GM18511 (cell line): ENCODE measurements at regions not wholly inside any gene's neighbourhood (a gene's known extent, or its start where the extent isn't known, plus 50 kb on each side); places are given as distances from the start of the nearest gene placed in this dataset.

Experiments used
- ATAC-seq: cut with Tn5 transposase; IDR thresholded peaks from one replicate; pipeline ENCODE4 v1.9.1; 2021; ENCODE audit warnings: mild to moderate bottlenecking, moderate library complexity; ENCODE audit not compliant: unreplicated experiment

DNA sequence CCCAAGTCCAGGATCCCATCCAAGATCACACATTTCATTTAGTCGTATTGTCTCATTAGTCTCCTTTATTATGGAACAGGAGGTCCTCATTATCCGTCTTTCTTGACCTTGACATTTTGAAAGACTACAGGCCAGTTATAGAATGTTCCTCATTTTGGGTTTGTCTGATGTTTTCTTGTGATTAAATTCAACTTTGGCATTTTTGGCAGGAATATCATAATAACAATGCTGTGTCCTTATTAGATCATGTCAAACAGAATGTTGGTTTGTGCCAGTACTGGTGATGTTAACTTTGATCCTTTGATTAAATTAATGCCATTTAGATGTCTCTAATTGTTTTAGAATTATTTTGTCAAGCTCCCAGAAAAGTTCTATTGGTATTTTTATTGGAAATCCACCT is 106.5 kb upstream of the FRY start:
- ATAC-seq: no peak

DNA sequence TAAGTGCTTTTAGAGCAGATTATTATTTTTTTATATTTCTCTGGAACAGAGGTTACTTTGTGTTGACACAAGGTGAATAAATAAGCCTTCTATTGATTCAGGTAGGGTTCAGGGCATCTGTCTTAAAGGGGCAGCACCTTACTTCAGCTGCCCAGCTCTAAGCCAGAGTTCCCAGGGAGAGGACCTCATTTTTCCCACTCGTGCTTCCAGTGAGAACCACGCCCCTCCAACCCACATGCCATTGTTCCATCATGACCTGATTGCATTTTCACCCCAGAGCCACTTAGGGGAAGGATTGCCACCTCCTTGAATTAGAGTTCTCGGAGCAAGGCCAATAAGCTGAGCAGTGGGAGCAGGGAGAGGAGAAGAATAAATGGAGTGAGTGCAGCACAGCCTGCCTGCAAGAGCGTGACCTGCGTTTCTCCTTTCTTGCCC is 104.3 kb upstream of the FRY start:
- no peak for ATAC-seq

DNA sequence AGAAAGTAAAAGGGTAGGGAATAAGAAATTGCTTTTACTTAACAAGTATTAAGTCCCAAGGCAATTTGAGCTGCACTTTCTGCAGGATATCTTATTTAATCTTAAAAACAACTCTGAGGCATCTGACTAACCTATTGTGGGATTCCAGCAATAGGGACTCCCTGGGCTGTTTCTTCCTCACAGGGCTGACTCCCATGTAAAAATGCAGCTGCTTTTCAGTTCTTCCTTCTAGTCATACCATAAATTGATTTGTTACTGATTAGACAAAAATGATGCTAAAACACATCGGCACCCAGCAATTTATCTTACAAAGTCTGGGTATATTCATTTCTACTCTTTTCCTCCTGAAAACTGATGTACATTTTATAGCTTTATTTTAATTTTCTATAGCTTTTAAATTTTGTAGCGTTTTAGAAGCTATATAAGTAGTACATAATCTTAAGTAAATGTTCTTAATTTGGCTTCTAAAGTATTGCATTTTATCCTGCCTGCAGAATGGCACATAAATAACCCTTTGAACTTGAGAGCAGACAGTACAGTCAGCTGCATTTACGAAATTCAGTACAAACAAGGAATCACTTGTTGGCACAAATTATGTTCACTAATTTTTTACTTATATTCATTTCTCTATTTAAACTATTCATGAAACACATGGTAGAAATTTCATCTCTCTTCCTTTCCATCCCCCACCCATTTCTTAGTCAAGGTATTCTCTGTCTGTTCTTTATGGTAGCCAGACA is 102.4 kb upstream of the FRY start:
- ATAC-seq: no peak

DNA sequence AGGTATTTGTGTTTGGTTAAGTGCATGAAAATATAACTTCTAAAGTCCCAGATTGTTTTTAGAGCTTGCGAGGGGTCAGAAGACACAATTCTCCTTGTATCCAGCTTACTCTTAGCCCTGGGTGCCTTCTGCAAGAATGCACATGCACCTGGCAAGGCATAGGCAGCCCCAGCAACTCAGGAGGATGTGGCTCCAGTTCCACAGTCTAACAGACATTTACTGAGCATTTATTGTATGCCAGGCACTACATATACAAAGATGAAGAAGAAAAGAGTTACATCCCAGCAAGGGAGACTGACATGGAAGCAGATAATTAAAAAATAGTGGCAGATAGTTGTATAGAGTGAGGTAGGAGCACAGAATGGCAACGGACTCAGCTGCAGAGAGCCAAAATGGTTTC is 101.1 kb upstream of the FRY start:
- ATAC-seq: peak; percentile 44

DNA sequence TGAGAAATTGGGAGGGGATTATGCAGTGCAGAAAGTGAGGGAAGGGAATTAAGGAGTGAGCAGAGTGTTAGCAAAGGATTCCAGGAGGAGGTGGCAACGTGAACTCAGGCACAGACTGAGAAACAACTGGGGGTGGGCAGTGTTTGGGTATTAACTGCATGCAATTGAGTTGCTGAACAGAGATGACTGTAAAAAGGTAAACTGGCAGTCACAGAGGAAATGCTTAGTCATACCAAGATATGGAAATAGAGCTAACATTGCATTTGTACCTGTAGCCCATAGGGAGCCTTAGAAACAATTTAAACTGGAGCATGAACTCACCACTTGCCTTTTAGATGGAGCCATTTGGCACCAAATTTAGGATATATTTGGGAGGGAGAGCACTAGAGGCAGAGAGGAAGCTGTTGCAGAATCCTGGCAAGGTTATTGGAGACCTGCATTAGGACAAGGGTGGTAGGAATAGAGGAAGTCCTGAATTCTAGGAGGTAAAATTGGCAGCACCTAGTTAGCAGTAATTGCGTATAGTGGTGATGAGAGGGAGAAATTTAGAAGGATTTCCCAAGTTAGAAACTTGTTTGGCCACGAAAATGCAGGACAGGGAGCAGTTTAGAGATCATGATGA is 100.6 kb upstream of the FRY start:
- ATAC-seq: peak; percentile 100

DNA sequence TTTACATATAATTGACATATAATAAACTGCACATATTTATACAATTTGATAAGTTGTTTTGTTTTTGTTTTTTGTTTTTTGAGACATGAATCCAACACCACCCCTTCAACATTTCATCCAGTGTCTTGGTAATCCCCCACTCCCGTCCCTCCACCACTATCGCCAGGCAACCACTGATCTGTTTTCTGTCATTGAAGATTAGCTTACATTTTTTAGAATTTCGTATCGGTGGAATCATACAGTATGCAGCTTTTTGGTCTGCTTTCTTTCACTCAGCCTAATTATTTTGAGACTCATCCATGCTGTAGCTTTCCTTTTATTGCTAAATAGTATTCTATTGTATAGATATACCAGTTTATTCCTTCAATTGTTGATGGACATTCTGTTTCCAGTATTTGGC is 94.1 kb upstream of the FRY start:
- no peak for ATAC-seq

DNA sequence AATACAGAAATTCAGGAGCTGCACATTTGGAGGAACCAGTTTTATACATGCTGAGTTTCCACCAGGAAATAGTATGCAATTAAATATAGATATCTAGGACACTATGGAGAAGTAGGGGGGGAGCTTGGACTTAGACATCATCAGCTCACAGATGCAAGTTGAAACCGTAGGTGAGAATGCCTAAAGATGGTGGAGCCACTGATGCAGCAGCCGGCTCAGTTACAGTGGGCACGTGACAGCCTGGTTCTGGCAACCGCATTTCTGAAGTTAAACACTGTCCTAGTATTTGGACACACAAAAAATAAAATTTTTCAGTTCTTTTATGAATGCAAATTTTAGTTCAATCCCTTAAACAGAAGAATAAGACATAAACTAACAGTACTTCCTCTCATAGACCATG is 91.5 kb upstream of the FRY start:
- ATAC-seq: no peak

DNA sequence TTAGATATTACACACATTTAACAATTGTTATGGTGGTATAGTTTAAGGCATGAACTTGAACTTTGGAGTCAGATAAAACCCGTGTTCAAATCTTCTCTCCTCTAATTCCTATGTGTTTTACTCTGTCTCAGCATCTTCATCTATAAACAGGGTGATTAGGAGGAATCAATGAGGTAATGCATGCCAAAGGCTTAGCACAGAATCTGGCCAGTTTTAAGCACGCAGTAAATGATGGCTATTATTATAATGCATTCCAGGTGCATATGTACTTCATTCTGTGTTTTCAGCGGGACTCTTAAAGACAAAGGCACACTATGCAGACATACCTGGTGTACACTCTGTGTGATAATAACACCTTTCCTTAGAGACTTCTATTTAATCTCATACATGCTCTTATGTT is 88.0 kb upstream of the FRY start:
- no peak for ATAC-seq

DNA sequence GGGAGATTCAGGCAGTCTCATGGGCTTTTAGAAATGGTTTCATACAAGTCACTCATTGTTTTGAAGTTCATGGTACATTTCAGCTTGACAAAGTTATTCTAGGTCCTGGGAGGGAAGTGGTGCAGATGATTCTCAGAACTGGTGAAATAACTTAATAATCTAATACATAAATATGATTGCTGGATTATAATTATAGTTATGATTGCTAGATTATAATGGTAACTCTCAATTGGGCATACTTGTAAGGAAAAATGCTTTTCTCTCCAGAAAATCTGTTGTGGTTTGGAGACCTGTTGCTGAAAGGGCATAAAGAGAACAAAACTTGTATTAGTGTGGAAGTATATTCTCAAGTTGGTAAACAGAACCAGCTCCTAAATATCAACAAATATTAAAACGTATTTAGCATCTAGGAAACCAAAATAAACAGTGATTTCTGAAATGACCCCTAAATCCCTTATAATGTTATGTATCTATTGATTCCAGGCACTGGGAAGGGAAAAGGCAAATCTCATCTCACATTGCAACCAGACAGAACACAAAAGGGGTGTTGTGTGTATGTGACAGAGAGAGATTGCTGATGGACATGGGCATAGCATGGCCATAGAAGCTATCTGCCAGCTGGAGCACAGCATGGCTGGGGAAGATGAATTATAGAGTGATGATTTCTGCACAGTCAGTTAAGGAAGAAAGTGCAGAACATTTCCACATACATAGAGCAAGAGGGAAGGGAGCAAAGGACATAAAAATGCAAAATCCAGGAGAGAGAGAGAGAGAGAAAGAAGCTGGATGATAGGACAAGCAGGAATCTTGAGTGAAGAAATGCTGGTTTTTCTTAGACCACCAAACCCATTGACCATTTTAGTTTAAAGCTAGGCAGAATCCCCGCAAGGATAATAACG is 87.1 kb upstream of the FRY start:
- ATAC-seq: no peak

DNA sequence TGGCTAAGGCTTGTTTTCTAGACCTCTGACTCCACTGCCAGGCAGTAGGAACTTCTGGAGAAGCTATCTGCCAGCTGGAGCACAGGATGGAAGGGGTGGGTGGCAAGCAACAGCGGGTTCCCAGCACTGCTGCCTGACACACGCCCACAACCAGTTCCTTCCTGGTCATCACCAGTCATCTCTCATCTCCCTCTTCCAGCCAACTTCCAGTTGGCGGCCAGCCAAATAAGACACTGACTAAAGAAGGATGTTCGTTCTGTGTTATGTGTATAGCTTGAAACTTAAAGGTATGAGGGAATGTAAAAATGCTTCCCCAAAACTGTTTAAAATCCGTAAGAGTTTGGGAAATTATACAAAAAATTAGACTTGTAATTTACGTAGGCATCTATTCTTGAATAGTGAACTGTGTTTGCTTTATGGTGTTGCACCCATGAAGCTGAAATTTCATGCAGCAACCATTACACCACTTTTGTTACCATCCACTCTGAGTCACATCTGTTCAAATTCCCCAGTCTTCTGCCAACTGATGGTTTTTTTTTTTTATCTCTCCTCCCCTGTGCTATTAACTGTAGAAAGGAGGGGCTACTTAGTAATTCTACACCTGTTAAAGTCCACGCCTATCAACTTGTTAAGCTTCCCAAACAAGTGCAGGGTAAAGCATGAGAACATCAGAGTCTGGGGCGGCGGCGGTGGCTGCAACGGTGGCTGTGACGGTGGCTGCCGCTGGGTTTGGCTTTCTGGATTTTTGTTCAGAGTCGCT is 86.2 kb upstream of the FRY start:
- no peak for ATAC-seq

DNA sequence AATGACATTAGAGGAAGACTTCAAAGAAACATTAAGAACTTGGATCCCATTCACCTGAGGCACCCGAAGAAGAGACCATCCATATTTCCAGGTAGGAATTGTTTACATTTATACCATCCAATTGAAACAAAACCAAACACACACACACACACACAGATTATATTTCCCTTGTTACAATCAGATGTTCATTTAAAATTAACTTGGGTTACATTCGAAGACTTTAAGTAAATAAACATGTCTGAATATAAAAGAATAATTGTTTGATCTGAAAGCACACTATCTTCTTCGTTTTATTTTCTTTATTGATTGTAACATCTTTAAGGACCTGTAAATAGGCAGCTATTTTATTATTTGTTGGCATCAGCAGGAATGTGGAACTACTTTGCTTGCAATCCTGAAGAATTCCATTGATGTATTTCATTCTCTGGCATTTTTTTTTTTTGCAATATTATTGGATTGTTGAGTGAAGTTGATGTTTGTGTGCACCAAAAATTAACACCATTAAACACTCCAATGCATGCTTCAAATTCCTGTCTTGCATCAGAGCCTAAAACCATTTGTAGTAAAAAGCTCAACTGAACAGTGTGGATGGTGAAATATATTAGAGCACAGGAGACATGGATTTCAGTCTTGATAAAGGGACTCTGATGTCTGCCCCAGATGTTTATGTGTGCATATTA is 85.3 kb upstream of the FRY start:
- no peak for ATAC-seq

DNA sequence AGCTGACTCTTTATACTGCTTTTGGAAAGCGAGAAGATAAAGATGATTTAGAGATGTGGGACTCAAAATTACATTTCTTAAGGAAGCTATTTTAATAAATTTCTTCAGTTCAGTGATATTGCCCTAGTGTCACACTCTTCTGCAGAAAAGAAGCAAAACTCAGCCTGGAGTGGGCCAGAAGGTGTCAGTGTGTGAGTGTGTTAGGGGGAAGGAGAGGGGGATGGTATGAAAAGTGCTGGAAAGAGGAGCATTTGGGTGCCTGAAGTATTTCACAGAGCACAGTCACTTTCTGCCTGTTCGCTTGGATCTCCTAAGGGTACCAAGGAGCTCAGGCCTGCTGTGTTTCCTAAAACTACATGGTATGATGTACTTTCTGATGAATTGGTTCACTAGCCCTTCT is 84.5 kb upstream of the FRY start:
- ATAC-seq: no peak

DNA sequence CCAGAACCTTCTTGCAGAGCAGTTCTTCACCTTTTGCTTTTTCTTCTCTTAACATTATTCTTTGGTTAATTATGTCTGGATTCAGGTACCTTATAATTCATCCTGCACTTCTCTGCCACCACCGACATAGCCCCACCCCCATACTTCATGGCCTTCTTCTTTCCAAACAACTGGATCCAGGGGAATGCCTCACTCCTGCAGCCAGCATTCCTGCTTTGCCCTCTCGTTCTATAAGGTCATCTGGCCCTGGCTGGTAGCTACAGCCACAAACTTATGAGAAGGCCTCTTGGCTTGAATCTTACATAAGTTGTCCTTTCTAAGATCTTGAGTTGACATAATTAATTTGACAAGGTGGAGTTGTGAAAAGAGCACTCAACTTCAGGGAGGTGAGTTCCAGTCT is 84.1 kb upstream of the FRY start:
- no peak for ATAC-seq

DNA sequence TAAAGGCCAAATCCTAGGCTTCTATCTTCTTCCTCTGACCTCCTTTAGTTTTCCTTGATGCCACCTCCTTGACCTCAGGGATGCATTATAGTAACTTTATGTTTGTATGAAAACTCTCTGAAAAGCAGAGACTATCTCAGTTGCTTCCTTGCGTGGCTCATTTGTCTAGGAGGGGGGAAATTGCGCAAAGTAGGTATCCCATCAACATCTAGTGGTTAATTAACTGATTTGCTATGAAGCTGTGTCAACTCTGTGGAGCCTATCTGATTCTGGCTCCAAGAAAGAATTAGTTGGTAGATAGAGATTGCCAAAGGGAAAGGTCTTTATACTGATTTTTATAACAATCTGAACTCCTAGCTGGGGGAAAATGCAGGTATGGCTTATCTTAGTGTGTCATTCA is 82.1 kb upstream of the FRY start:
- ATAC-seq: no peak

DNA sequence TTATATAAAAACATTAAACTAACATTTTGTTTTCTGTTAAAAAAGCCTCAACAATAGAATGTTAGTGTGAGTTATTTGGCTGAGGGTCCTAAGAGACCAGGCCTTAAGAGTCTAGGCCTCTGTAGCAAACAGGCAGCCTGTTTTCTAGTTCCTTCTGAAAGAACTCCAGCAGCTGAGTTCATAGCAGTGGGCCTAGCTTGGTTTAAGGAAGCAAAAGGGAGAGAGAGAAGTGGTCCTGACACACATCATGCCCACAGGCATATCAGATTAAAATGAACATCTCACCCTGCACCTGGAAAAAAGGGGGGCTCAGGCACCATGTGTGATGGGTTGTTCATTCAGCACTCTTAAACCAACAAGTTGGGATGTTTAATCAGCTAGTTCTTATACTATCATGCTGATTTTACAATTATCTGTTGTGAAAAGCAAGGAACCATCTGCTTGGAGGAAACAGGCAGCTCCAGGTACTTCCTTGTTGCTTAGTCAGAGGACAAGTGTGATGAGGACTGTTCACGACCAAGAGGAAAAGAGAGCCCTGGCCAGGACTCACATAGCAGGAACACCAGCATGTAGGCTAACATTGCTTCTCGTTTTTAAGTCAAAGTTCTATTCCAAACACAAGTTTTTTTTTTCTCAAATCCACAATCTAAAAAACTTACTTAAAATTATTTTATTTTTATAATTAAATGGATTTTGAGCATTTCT is 81.3 kb upstream of the FRY start:
- no peak for ATAC-seq

DNA sequence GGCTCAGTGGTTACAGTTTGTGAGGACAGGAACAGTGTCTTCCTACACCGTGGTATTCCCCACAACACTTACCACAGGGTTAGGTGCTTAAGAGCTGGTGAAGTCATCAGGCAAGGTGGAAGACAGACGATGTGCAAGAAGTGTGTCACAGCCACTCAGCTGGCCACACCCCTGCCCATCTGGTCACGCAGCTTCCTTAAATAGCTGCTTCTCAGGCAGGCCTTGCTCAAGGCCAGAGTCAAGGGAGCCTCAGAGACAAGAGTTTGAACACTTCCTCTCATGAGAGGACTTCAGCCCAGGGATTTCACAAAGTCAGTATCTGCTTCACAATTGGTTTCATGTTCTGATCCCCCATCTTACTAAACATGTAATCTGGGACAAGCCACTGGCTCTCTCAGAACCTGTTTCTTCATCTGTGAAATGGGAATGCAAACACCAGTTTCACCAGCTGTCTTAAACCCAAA is 80.3 kb upstream of the FRY start:
- ATAC-seq: peak; percentile 95

DNA sequence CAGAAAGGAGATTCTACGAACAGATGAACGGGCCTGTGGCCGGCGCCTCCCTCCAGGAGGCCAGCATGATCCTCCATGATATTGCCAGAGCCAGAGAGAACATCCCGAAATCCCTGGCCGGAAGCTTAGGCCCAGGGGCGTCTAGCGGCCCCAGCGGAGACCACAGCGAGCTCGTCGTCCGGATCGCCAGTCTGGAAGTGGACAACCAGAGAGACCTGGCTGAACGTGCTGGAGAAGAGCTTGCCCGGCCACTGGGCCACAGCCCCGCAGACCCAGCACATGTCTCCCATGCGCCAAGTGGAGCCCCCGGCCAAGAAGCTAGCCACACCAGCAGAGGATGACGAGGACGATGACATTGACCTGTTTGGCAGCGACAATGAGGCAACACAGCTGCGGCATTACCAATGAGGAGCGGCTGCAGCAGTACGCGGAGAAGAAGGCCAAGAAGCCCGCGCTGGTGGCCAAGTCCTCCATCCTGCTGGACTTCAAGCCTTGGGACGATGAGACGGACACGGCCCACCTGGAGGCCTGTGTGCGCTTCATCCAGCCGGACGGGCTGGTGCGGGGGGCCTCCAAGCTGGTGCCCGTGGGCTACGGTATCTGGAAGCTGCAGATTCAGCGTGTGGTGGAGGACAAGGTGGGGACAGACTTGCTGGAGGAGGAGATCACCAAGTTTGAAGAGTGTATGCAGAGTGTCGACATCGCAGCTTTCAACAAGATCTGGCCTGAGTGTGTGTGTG is 78.8 kb upstream of the FRY start:
- no peak for ATAC-seq

DNA sequence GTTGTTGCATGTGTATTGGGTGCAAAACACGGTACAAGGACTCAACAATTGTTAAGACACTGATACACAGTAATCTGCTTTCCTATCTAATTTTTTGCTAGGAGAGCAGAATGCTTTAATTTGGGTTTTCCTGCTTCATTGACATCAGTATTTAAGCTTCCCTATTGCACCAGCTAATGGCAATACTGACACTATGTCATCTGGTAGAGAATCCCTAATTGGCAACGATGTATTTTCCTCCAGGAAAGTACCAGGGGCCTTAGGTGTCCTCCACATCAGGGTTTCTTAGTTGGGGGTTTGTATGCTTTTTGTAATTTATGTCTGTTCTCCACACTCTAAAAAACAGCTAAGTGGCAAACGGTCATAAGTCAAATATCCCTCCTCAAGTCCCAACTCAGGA is 76.5 kb upstream of the FRY start:
- ATAC-seq: no peak

DNA sequence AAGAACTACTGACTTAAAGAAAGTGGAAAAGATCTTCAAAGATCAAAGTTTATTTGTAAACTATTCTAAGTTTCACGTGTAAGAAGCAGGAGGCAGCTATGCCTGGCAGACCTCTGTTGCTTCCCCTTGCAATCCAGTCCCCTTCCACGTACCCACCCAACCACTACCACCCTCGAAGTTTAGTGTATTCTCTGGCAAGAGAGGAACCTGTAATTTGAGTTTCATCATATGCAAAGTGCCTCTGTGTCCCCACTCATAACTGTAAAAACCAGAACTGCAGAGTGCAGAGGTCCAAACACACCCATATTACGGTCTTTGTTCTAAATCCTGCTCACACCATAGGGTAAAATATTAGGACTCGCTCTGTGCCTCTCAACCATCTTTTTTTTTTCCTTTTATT is 75.8 kb upstream of the FRY start:
- ATAC-seq: no peak
